Sigmoid colon (tissue), 6 donors: ENCODE measurements at regions not wholly inside any gene's neighbourhood (a gene's known extent, or its start where the extent isn't known, plus 50 kb on each side); places are given as distances from the start of the nearest gene placed in this dataset.

ENCODE experiments used
- DNase-seq: peaks from one replicate; pipeline ENCODE4 v3.0.0-alpha.2; 2019
- H3K27ac ChIP-seq, 4 donors: fragments of 200-600 bp; sonication (generic); one replicate each; pipeline ENCODE4 v1.5.1; 2016 to 2019; ENCODE audit warnings: mild to moderate bottlenecking in 1 of 4
- H3K27me3 ChIP-seq, 3 donors: fragments of 200-600 bp; sonication (generic); one replicate each; pipeline ENCODE4 v1.5.1; 2019; ENCODE audit warnings: mild to moderate bottlenecking in 1 of 3
- H3K36me3 ChIP-seq, 4 donors: fragments of 200-600 bp; sonication (generic); one replicate each; pipeline ENCODE4 v1.5.1; 2016 to 2019
- H3K4me1 ChIP-seq, 4 donors: fragments of 200-600 bp; sonication (generic); one replicate each; pipeline ENCODE4 v1.5.1; 2017 to 2019
- H3K4me3 ChIP-seq, 4 donors: fragments of 200-600 bp; sonication (generic); one replicate each; pipeline ENCODE4 v1.5.1; 2017 to 2019; ENCODE audit warnings: mild to moderate bottlenecking in 2 of 4, moderate library complexity in 1 of 4
- H3K9me3 ChIP-seq, 4 donors: fragments of 200-600 bp in 3 of 4; sonication (generic) in 3 of 4; one replicate each; pipeline versions ENCODE4 v1.5.1 to v1.6.1; 2013 to 2019
- EP300 ChIP-seq, 4 donors: sonication (generic); formaldehyde crosslinking; IDR thresholded peaks; one replicate each; pipeline ENCODE4 v1.6.1; 2017; ENCODE audit warnings: antibody characterized with exemption in 4 of 4
- POLR2A ChIP-seq, 2 donors: fragments of 450-650 bp; IDR thresholded peaks; one replicate each; pipeline ENCODE4 v1.6.1; 2016; ENCODE audit warnings: antibody characterized with exemption in 2 of 2, mild to moderate bottlenecking in 2 of 2, moderate library complexity in 2 of 2
- POLR2AphosphoS5 ChIP-seq, 4 donors: sonication (generic); formaldehyde crosslinking; IDR thresholded peaks; one replicate each; pipeline ENCODE4 v1.6.1; 2017; ENCODE audit warnings: antibody characterized with exemption in 4 of 4
- WGBS, 2 donors: extraction: QIAGEN DNeasy Blood & Tissue Kit; methylation state at CpG; one replicate each; pipeline ENCODE4 v1.1.7; 2013; 5-methylcytosine and 5-hydroxymethylcytosine counted together
- intact Hi-C: fragments of 100-400 bp; cut with DNase I; formaldehyde crosslinking; loops from one replicate; pipeline ENCODE4 v1.15.1; 2023
- TF ChIP-seq, protein P1 (sequence below), 4 experiments: fragments of 450-650 bp in 3 of 4; fragments of 200-600 bp in 1 of 4; IDR thresholded peaks; one replicate each; pipeline ENCODE4 v1.5.1; 2016 to 2019; ENCODE audit warnings: antibody characterized with exemption in 4 of 4, mild to moderate bottlenecking in 3 of 4, moderate library complexity in 2 of 4
- donor health status: healthy with polysubstance abuse.
- donor health status: healthy.

DNA sequence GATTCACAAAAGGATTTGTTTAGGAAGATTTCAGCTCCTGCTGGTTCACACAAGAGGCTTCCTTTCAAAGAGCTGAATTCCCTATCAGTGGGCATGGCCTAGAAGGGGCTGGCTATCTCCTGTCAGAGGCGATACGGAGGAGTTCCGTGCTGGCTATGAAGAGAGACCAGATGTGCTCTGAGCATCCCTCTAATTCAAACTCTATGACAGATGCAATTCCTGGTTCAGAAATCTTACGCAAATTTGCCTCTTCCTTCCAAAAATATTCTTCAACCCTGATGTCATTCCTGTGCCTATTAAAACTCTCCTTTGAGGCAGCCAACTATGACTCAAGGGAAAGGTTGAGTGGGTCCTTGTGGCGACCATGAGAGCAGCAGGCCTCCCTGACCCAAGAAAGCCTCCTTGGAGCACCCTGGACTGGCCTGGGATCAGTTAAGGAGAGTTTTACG, 139.3 kb upstream of the HES1 start:
- 91 to 96% methylated on average over 6 of the region's 6 CpGs for WGBS, 2 donors
- H3K36me3 ChIP-seq = no peaks in the 10 kb centered on the region
- TF ChIP-seq, protein P1, sequence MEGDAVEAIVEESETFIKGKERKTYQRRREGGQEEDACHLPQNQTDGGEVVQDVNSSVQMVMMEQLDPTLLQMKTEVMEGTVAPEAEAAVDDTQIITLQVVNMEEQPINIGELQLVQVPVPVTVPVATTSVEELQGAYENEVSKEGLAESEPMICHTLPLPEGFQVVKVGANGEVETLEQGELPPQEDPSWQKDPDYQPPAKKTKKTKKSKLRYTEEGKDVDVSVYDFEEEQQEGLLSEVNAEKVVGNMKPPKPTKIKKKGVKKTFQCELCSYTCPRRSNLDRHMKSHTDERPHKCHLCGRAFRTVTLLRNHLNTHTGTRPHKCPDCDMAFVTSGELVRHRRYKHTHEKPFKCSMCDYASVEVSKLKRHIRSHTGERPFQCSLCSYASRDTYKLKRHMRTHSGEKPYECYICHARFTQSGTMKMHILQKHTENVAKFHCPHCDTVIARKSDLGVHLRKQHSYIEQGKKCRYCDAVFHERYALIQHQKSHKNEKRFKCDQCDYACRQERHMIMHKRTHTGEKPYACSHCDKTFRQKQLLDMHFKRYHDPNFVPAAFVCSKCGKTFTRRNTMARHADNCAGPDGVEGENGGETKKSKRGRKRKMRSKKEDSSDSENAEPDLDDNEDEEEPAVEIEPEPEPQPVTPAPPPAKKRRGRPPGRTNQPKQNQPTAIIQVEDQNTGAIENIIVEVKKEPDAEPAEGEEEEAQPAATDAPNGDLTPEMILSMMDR (IDR thresholded peaks at IDR 0.05) = no peak
- TF ChIP-seq POLR2AphosphoS5 (IDR thresholded peaks at IDR 0.05) (peak in 1 of 4 donors; percentile 55), POLR2A (IDR thresholded peaks at IDR 0.05) (no peak), EP300 (IDR thresholded peaks at IDR 0.05) (no peak)
- no peak for DNase-seq
- H3K4me1 ChIP-seq = peaks cover 0 to 16% (median 15%) of the 10 kb centered on the region in 4 donors
- intact Hi-C loops = no loop called here
- peak overlapping the region in 2 of 4 donors; percentile 24 to 56 for H3K27ac ChIP-seq
- no peaks in the 10 kb centered on the region for H3K27me3 ChIP-seq
- no peak overlapping the region for H3K4me3 ChIP-seq
- H3K9me3 ChIP-seq = no peaks in the 10 kb centered on the region

DNA sequence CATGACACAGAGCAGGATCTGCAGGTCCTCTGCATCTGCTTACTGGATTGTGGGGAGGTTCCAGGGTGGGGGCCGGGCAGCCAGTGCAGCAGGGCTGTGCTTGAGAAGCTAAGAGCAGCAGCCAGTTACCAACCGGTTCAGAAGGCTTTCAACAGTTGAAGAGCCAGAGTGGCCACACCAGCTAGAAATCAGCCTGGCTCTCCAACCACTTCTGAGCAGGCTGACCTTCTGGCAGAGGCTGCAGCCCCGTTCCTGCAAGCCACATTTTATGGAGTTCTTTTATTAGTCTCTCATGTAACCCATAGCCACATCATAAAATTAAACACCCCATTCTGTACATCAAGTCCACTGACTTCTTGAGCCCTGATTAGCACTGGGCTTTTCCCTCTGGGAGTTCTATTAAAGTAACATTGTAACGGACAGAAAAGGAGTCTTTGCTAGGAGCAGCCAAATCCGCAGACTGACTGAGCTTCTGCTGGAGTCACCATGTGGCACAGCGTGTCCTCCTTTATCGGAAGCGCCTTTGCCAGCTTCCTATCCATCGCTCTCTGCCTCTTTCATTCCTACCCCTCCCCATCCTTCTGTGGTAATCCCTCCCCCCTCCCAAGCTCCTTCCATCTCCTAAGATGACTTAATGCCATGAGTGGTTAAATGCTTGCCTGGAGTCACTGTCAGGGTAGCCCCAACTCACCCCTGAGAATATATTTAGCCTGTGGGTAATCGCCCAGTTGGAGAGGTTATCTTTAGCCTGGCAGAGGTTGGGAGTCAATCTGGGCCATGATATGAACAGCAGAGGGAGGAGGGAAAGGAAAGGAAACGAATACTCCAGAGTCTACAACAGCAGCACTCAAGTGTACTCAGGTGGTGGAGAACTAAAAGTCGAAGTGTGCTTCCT, 138.5 kb upstream of the HES1 start:
- Histone ChIP-seq H3K4me1 (peaks cover 0 to 19% (median 16%) of the 10 kb centered on the region in 4 donors), H3K9me3 (no peaks in the 10 kb centered on the region), H3K27ac (peak overlapping the region in 3 of 4 donors; percentile 24 to 56 (median 34)), H3K27me3 (no peaks in the 10 kb centered on the region), H3K36me3 (no peaks in the 10 kb centered on the region), H3K4me3 (no peak overlapping the region)
- no peak for DNase-seq
- intact Hi-C loops = no loop called here
- TF ChIP-seq, protein P1 (IDR thresholded peaks at IDR 0.05) = no peak
- TF ChIP-seq POLR2A (IDR thresholded peaks at IDR 0.05) (no peak), EP300 (IDR thresholded peaks at IDR 0.05) (no peak)
- 55 to 63% methylated on average over 12 of the region's 12 CpGs for WGBS, 2 donors

DNA sequence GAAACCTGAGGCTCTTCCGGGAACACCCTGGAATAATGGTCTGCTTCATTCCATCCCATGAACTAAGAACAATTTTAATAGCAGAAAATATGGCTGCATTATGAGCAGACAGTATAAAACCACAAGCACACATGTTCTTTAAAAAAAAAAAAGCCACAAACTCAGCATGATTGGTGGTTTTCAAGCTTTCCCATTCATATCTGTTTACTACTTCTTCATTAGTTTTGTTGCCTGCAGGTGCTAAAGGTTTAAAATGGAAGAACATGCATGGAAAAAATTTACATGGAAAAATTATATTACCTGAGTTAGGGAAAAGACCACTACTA, 137.9 kb upstream of the HES1 start:
- intact Hi-C loops = no loop called here
- DNase-seq = no peak
- H3K27me3 ChIP-seq = no peaks in the 10 kb centered on the region
- 16 to 33% methylated on average over 1 of the region's 1 CpG for WGBS, 2 donors
- H3K9me3 ChIP-seq = no peaks in the 10 kb centered on the region
- H3K36me3 ChIP-seq = no peaks in the 10 kb centered on the region
- H3K4me3 ChIP-seq = no peak overlapping the region
- peak overlapping the region in 1 of 4 donors; percentile 56 for H3K27ac ChIP-seq
- peaks cover 0 to 23% (median 21%) of the 10 kb centered on the region in 4 donors for H3K4me1 ChIP-seq
- TF ChIP-seq POLR2A (IDR thresholded peaks at IDR 0.05) (no peak), POLR2AphosphoS5 (IDR thresholded peaks at IDR 0.05) (no peak), EP300 (IDR thresholded peaks at IDR 0.05) (no peak)
- TF ChIP-seq, protein P1 (IDR thresholded peaks at IDR 0.05) = no peak

DNA sequence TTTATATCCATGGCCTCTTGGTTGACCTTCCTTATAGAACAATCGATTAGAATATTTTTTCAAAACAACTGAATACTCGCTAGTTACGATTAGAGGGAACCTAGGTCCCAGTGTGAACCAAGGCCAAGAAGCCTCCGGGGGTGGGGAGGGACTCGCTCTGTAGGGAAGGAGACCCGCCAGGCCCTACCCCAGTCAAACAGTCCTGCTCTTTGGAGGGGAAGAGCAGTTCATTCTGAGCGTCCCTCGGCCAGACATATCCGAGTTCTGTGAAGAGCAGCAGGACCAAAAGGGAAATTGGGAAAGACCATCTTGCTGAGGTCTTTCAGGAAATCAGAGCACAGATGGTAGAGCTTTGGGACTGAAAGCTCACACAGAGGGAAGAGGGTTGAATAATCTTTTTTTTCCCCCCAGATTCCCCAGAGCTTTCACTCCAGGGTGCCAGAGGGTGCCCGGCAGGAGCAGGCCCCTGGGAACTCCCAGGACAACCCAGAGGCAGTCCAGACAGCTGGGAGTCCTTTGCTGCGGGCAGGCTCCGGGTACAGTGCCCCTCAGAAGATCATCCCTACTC, 137.2 kb upstream of the HES1 start:
- no peaks in the 10 kb centered on the region for H3K27me3 ChIP-seq
- H3K27ac ChIP-seq = no peak overlapping the region
- no peak for TF ChIP-seq POLR2AphosphoS5 (IDR thresholded peaks at IDR 0.05)
- peaks cover 0 to 28% (median 27%) of the 10 kb centered on the region in 4 donors for H3K4me1 ChIP-seq
- H3K9me3 ChIP-seq = no peaks in the 10 kb centered on the region
- H3K36me3 ChIP-seq = no peaks in the 10 kb centered on the region
- 90 to 94% methylated on average over 12 of the region's 12 CpGs for WGBS, 2 donors
- H3K4me3 ChIP-seq = no peak overlapping the region
- no peak for DNase-seq
- intact Hi-C loops = no loop called here

DNA sequence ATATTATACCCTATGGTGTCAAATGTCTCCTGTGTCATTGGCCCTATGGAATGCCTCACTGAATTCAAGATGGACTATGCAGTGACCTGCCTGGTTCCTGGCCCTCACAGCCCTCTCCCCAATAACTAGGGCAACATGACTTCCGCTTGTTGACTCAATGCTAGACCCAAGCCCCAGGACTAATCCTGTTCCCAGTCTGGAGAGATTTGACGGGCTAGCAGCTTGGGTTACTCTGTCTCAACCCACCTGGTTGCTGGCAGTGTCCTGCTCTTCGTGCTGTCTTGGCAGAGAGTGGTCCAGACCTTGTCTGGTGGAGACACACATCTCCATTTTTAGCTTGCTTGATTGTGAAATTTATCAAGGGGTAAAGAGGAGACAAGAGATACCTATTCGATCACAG, 135.8 kb upstream of the HES1 start:
- no peak for DNase-seq
- TF ChIP-seq POLR2A (IDR thresholded peaks at IDR 0.05) (no peak), EP300 (IDR thresholded peaks at IDR 0.05) (no peak), POLR2AphosphoS5 (IDR thresholded peaks at IDR 0.05) (no peak)
- TF ChIP-seq, protein P1 (IDR thresholded peaks at IDR 0.05) = no peak
- Histone ChIP-seq H3K4me1 (peaks cover 0 to 40% (median 36%) of the 10 kb centered on the region in 4 donors), H3K36me3 (no peaks in the 10 kb centered on the region), H3K27ac (no peak overlapping the region), H3K27me3 (no peaks in the 10 kb centered on the region), H3K4me3 (no peak overlapping the region), H3K9me3 (no peaks in the 10 kb centered on the region)
- intact Hi-C loops = loop anchor here (5.0 kb wide), 4 partner anchors 47 to 267 kb away; no protein-coding TSS in a partner anchor
- WGBS, 2 donors = 95 to 98% methylated on average over 4 of the region's 4 CpGs
